GM12865 (cell line): ENCODE measurements at regions not wholly inside any gene's neighbourhood (a gene's known extent, or its start where the extent isn't known, plus 50 kb on each side); places are given as distances from the start of the nearest gene placed in this dataset.
A peak's percentile ranks its signal among the peaks of the same experiment; 100 is the strongest.

Source experiments
- DNase-seq: peaks from one replicate; pipeline ENCODE4 v3.0.0; 2010; ENCODE audit warnings: low read depth
- H3K4me3 ChIP-seq: 2 replicates; pipeline ENCODE4 v1.5.1; 2011; ENCODE audit warnings: mild to moderate bottlenecking, low read depth, low read length, control low read depth
- TF ChIP-seq, protein P1 (sequence below): IDR thresholded peaks from 2 replicates; pipeline ENCODE4 v1.5.1; 2011; ENCODE audit warnings: low read length, control low read depth, low read depth, inconsistent platforms; ENCODE audit not compliant: insufficient read depth; ENCODE audit errors: missing control alignments

- no peak overlapping the region for H3K4me3 ChIP-seq
- DNase-seq: no peak
- TF ChIP-seq, protein P1, sequence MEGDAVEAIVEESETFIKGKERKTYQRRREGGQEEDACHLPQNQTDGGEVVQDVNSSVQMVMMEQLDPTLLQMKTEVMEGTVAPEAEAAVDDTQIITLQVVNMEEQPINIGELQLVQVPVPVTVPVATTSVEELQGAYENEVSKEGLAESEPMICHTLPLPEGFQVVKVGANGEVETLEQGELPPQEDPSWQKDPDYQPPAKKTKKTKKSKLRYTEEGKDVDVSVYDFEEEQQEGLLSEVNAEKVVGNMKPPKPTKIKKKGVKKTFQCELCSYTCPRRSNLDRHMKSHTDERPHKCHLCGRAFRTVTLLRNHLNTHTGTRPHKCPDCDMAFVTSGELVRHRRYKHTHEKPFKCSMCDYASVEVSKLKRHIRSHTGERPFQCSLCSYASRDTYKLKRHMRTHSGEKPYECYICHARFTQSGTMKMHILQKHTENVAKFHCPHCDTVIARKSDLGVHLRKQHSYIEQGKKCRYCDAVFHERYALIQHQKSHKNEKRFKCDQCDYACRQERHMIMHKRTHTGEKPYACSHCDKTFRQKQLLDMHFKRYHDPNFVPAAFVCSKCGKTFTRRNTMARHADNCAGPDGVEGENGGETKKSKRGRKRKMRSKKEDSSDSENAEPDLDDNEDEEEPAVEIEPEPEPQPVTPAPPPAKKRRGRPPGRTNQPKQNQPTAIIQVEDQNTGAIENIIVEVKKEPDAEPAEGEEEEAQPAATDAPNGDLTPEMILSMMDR: no peak
Observed at GRCh38 chr5:111859031-111859430, 102.0 kb upstream of the NREP start.

GRCh38 chr5:111857623-111858022 is 100.6 kb upstream of the NREP start:
- DNase-seq: no peak
- no peak overlapping the region for H3K4me3 ChIP-seq
- TF ChIP-seq, protein P1: no peak

DNA sequence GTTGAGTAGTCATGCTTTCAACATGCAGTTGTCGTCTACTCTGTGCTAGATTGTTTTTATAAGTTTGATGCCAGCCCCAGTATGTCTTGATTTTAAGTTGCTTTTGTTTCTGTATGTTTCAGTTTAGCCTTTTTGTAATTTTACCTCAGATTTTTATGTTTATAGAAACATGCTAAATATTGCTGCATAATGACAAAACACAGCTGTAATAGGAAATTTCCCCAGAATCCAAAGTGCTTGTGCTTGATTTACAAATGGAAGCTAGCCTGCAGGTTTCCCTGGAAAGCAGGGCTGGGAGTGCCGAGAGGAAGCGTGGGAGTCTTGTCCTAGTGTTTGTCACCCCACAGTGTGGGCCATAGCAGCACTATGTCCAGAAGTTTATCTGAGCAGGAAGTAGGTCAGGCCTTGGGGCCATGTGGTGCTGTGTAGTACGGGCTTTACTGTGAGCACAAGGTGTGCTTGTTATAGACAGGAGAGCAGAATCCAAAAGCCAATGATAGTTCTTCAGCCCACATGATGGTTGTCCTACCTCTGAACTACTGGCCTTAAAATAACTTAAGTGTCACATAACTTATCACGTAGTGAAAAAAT is 100.0 kb upstream of the NREP start:
- DNase-seq: no peak
- TF ChIP-seq, protein P1: no peak

GRCh38 chr5:111855356-111855755 is 98.4 kb upstream of the NREP start:
- H3K4me3 ChIP-seq: no peak overlapping the region
- TF ChIP-seq, protein P1: no peak
- DNase-seq: no peak

More for the DNA sequence above, 100.0 kb upstream of the NREP start:
- no peak overlapping the region for H3K4me3 ChIP-seq

GRCh38 chr5:111854186-111854585 is 97.2 kb upstream of the NREP start:
- no peak for DNase-seq
- TF ChIP-seq, protein P1: no peak
- H3K4me3 ChIP-seq: no peak overlapping the region

- peak; percentile 52 for DNase-seq
- TF ChIP-seq, protein P1: no peak
- H3K4me3 ChIP-seq: no peak overlapping the region
Observed at GRCh38 chr5:111853748-111854147, 96.8 kb upstream of the NREP start.
